OCI-LY1 (cell line): ENCODE measurements at regions not wholly inside any gene's neighbourhood (a gene's known extent, or its start where the extent isn't known, plus 50 kb on each side); places are given as distances from the start of the nearest gene placed in this dataset.

Experiments
- CTCF ChIP-seq: fragments of 200-600 bp; sonication (generic), shearing (Covaris generic); IDR thresholded peaks from 2 replicates; pipeline ENCODE4 v1.5.1; 2017; ENCODE audit warnings: mild to moderate bottlenecking, antibody characterized with exemption, low read length, moderate library complexity, mixed read lengths
- EZH2 ChIP-seq: fragments of 200-600 bp; sonication (generic), shearing (Covaris generic); IDR thresholded peaks from 2 replicates; pipeline ENCODE4 v1.8.0; 2017; ENCODE audit warnings: borderline replicate concordance, mixed run types, mild to moderate bottlenecking, antibody characterized with exemption, low read length, moderate library complexity, mixed read lengths

- no peak for TF ChIP-seq CTCF
- no peak for TF ChIP-seq EZH2
These were observed 525.4 kb upstream of the TLE4 start for GRCh38 chr9:79046401-79046800.
